H1 (cell line): ENCODE measurements at regions not wholly inside any gene's neighbourhood (a gene's known extent, or its start where the extent isn't known, plus 50 kb on each side); places are given as distances from the start of the nearest gene placed in this dataset.

ENCODE experiments used
- CTCF ChIA-PET: fragments of 300-600 bp; sonication (Branson Sonifier 250); formaldehyde crosslinking; loops from one replicate; lab custom pipeline; 2021; ENCODE audit not compliant: partially characterized antibody; lab: Charles Lee
- POLR2A ChIA-PET: fragments of 300-600 bp; sonication (Branson Sonifier 250); formaldehyde crosslinking; loops from one replicate; lab custom pipeline; 2021; ENCODE audit warnings: inconsistent platforms; ENCODE audit not compliant: partially characterized antibody; lab: Charles Lee
- DNase-seq, 2 experiments: peaks; one replicate each; pipeline versions ENCODE4 v3.0.0 to v3.0.0-alpha.2; 2010 to 2022; ENCODE audit warnings: low spot score in 2 of 2, low read depth in 1 of 2, mixed read lengths in 1 of 2
- FAIRE-seq: peaks from 2 replicates; lab custom pipeline; 2011; peaks lifted over from hg19 to GRCh38; lab: Jason Lieb, UNC
- H2AFZ ChIP-seq: 2 replicates; pipeline ENCODE4 v1.8.1; 2012; ENCODE audit warnings: low read length, inconsistent platforms
- H2AK5ac ChIP-seq: 2 replicates; pipeline ENCODE4 v1.6.1; 2013; ENCODE audit warnings: low read depth, low read length
- H2BK120ac ChIP-seq: replicated peaks from 2 replicates; pipeline ENCODE3; 2013; ENCODE audit warnings: low read depth, low read length, inconsistent platforms
- H2BK12ac ChIP-seq: 2 replicates; pipeline ENCODE4 v1.6.1; 2013; ENCODE audit warnings: low read depth, low read length
- H2BK15ac ChIP-seq: 2 replicates; pipeline ENCODE4 v1.6.1; 2013; ENCODE audit warnings: low read length
- H2BK20ac ChIP-seq: 2 replicates; pipeline ENCODE4 v1.6.1; 2013; ENCODE audit warnings: low read length
- H2BK5ac ChIP-seq: 2 replicates; pipeline ENCODE4 v1.6.1; 2013; ENCODE audit warnings: low read depth, low read length
- H3K14ac ChIP-seq: 2 replicates; pipeline ENCODE4 v1.6.1; 2013; ENCODE audit warnings: inconsistent platforms; ENCODE audit not compliant: insufficient read length
- H3K18ac ChIP-seq: 2 replicates; pipeline ENCODE4 v1.6.1; 2013; ENCODE audit warnings: low read length; ENCODE audit errors: extremely low read depth
- H3K23ac ChIP-seq: 2 replicates; pipeline ENCODE4 v1.6.1; 2013; ENCODE audit warnings: inconsistent platforms; ENCODE audit not compliant: insufficient read length
- H3K23me2 ChIP-seq: 2 replicates; pipeline ENCODE4 v1.6.1; 2013; ENCODE audit warnings: low read depth, low read length
- H3K27ac ChIP-seq: 2 replicates; pipeline ENCODE4 v1.6.1; 2011; ENCODE audit warnings: low read depth, low read length, inconsistent platforms
- H3K27me3 ChIP-seq, 4 experiments: replicated peaks in 1 of 4; 1 replicate in 1 of 4; 2 replicates in 3 of 4; pipeline versions ENCODE4 v1.6.1 to v1.8.1; 2011 to 2013; ENCODE audit warnings: low read length in 3 of 4, mild to moderate bottlenecking in 3 of 4, inconsistent platforms in 2 of 4, mixed read lengths in 2 of 4, moderate library complexity in 1 of 4; ENCODE audit not compliant: control insufficient read depth in 3 of 4, insufficient read depth in 3 of 4; ENCODE audit errors: extremely low read depth in 1 of 4
- H3K36me3 ChIP-seq, 4 experiments: 2 replicates each; pipeline versions ENCODE4 v1.6.1 to v1.8.1; 2011 to 2013; ENCODE audit warnings: mild to moderate bottlenecking in 4 of 4, low read length in 3 of 4, moderate library complexity in 2 of 4, control low read depth in 1 of 4, inconsistent platforms in 1 of 4; ENCODE audit not compliant: insufficient read depth in 4 of 4, control insufficient read depth in 2 of 4
- H3K4ac ChIP-seq: replicated peaks from 2 replicates; pipeline ENCODE3; 2013; ENCODE audit warnings: low read length, low read depth, mixed read lengths, inconsistent platforms; ENCODE audit not compliant: insufficient read length
- H3K4me1 ChIP-seq, 4 experiments: replicated peaks in 1 of 4; 1 replicate in 1 of 4; 2 replicates in 3 of 4; pipeline versions ENCODE4 v1.6.1 to v1.8.1; 2011 to 2013; ENCODE audit warnings: low read length in 3 of 4, inconsistent platforms in 2 of 4, mixed read lengths in 1 of 4; ENCODE audit not compliant: insufficient read depth in 4 of 4, control insufficient read depth in 3 of 4
- H3K4me2 ChIP-seq, 2 experiments: 2 replicates each; pipeline versions ENCODE4 v1.6.1 to v1.8.1; 2011 to 2013; ENCODE audit warnings: low read depth in 2 of 2, low read length in 2 of 2, control low read depth in 1 of 2, inconsistent platforms in 1 of 2, mild to moderate bottlenecking in 1 of 2; ENCODE audit not compliant: insufficient read depth in 1 of 2
- H3K4me3 ChIP-seq, 4 experiments: fragments of 200-600, 300-600 bp in 1 of 4; sonication (generic), shearing (Covaris generic), sonication (Bioruptor Twin) in 1 of 4; 2 replicates each; pipeline versions ENCODE4 v1.5.1 to v1.8.1; 2011 to 2016; ENCODE audit warnings: low read length in 4 of 4, low read depth in 3 of 4, control low read depth in 2 of 4, inconsistent platforms in 2 of 4, mild to moderate bottlenecking in 2 of 4, mixed read lengths in 1 of 4, moderate library complexity in 1 of 4; ENCODE audit not compliant: insufficient read depth in 2 of 4; ENCODE audit errors: extremely low read depth in 1 of 4
- H3K56ac ChIP-seq: replicated peaks from 2 replicates; pipeline ENCODE3; 2013; ENCODE audit warnings: low read depth, mild to moderate bottlenecking, mixed read lengths, low read length, inconsistent platforms; ENCODE audit not compliant: insufficient read length
- H3K79me1 ChIP-seq: 2 replicates; pipeline ENCODE4 v1.6.1; 2013; ENCODE audit warnings: low read depth, low read length, control low read depth
- H3K79me2 ChIP-seq, 2 experiments: 2 replicates each; pipeline versions ENCODE4 v1.6.1 to v1.8.1; 2012 to 2013; ENCODE audit warnings: low read length in 2 of 2, mild to moderate bottlenecking in 2 of 2, inconsistent platforms in 1 of 2; ENCODE audit not compliant: insufficient read depth in 2 of 2, control insufficient read depth in 1 of 2
- H3K9ac ChIP-seq, 4 experiments: replicated peaks in 1 of 4; 1 replicate in 1 of 4; 2 replicates in 3 of 4; pipeline versions ENCODE4 v1.6.1 to v1.8.1; 2011 to 2013; ENCODE audit warnings: low read depth in 3 of 4, low read length in 3 of 4, control low read depth in 2 of 4, mild to moderate bottlenecking in 2 of 4, moderate library complexity in 2 of 4, inconsistent platforms in 1 of 4; ENCODE audit errors: extremely low read depth in 1 of 4
- H3K9me3 ChIP-seq, 2 experiments: 2 replicates each; pipeline versions ENCODE4 v1.6.1 to v1.8.1; 2012 to 2013; ENCODE audit warnings: mild to moderate bottlenecking in 2 of 2, moderate library complexity in 2 of 2, control low read depth in 1 of 2, inconsistent platforms in 1 of 2, low read depth in 1 of 2, low read length in 1 of 2, mixed read lengths in 1 of 2; ENCODE audit not compliant: insufficient read depth in 2 of 2
- H4K20me1 ChIP-seq, 2 experiments: replicated peaks in 1 of 2; 2 replicates each; pipeline versions ENCODE3 to v1.8.1; 2011 to 2013; ENCODE audit warnings: inconsistent platforms in 2 of 2, low read length in 2 of 2, mild to moderate bottlenecking in 1 of 2; ENCODE audit not compliant: insufficient read depth in 2 of 2, control insufficient read depth in 1 of 2
- H4K5ac ChIP-seq: 2 replicates; pipeline ENCODE4 v1.6.1; 2013; ENCODE audit warnings: low read length, low read depth, mixed read lengths, inconsistent platforms; ENCODE audit not compliant: insufficient read length
- H4K8ac ChIP-seq: 2 replicates; pipeline ENCODE4 v1.8.0; 2013; ENCODE audit warnings: mild to moderate bottlenecking, moderate library complexity, low read length, inconsistent platforms; ENCODE audit not compliant: insufficient read depth; ENCODE audit errors: extremely low read depth
- H4K91ac ChIP-seq: replicated peaks from 2 replicates; pipeline ENCODE3; 2013; ENCODE audit warnings: low read length, mixed read lengths, inconsistent platforms; ENCODE audit not compliant: insufficient read length
- EGR1 ChIP-seq: IDR thresholded peaks from 2 replicates; pipeline ENCODE4 v1.6.1; 2011; ENCODE audit warnings: low read depth, low read length, borderline replicate concordance
- HDAC2 ChIP-seq, 2 experiments: fragments of 300-600 bp in 1 of 2; sonication (generic) in 1 of 2; IDR thresholded peaks; 2 replicates each; pipeline ENCODE4 v1.6.1; 2011 to 2012; ENCODE audit warnings: low read depth in 2 of 2, low read length in 2 of 2, mild to moderate bottlenecking in 2 of 2, moderate library complexity in 2 of 2, borderline replicate concordance in 1 of 2, inconsistent platforms in 1 of 2
- JUND ChIP-seq: IDR thresholded peaks from 2 replicates; pipeline ENCODE4 v1.6.1; 2011; ENCODE audit warnings: mild to moderate bottlenecking, improper control_type of control experiment, low read length
- KDM1A ChIP-seq: fragments of 200-600, 300-600 bp; sonication (generic); IDR thresholded peaks from 2 replicates; pipeline ENCODE4 v1.7.1; 2016; ENCODE audit warnings: mild to moderate bottlenecking, low read length, borderline replicate concordance
- KDM5A ChIP-seq: fragments of 200-600 bp; IDR thresholded peaks from 2 replicates; pipeline ENCODE4 v1.7.1; 2012; ENCODE audit warnings: mild to moderate bottlenecking, low read length, inconsistent platforms, mixed read lengths
- NRF1 ChIP-seq: IDR thresholded peaks from 2 replicates; pipeline ENCODE4 v1.6.1; 2011; ENCODE audit warnings: mild to moderate bottlenecking, low read depth, low read length, improper control_type of control experiment
- PHF8 ChIP-seq: fragments of 200-600 bp; sonication (generic); conservative IDR thresholded peaks from 2 replicates; pipeline ENCODE4 v1.7.1; 2012; ENCODE audit warnings: low read depth, mild to moderate bottlenecking, inconsistent platforms, low read length, moderate library complexity
- RNF2 ChIP-seq: fragments of 200-900, 300-1000 bp; sonication (generic); IDR thresholded peaks from 2 replicates; pipeline ENCODE4 v1.7.1; 2016; ENCODE audit warnings: borderline replicate concordance, low read depth, mild to moderate bottlenecking, antibody characterized with exemption, low read length; ENCODE audit not compliant: poor library complexity, severe bottlenecking; ENCODE audit errors: missing control alignments
- SIN3A ChIP-seq, 2 experiments: IDR thresholded peaks in 1 of 2; conservative IDR thresholded peaks in 1 of 2; 2 replicates each; pipeline ENCODE4 v1.6.1; 2011 to 2012; ENCODE audit warnings: low read length in 2 of 2, improper control_type of control experiment in 1 of 2, low read depth in 1 of 2, mild to moderate bottlenecking in 1 of 2
- ZNF274 ChIP-seq: IDR thresholded peaks from 2 replicates; pipeline ENCODE4 v1.7.0; 2012; ENCODE audit warnings: low read length, borderline replicate concordance; ENCODE audit errors: extremely low read depth
- WGBS, 2 experiments: shearing (Covaris generic) in 1 of 2; methylation state at CpG; one replicate each; pipeline versions ENCODE4 v1.1.6 to v1.1.7; 2013 to 2015; ENCODE audit warnings: low lambda C conversion rate in 2 of 2, mixed read lengths in 2 of 2, inconsistent platforms in 1 of 2, low coverage in 1 of 2, missing lambda C conversion rate in 1 of 2; ENCODE audit not compliant: insufficient replicate concordance in 2 of 2, insufficient coverage in 1 of 2, insufficient read length in 1 of 2; ENCODE audit errors: extremely low coverage in 1 of 2, missing lambda C conversion rate in 1 of 2; 5-methylcytosine and 5-hydroxymethylcytosine counted together
- TF ChIP-seq, protein P1 (sequence below), 3 experiments: IDR thresholded peaks; 1 replicate in 2 of 3; 2 replicates in 1 of 3; pipeline versions ENCODE4 v1.5.1 to v1.6.1; 2011; ENCODE audit warnings: low read length in 3 of 3, mild to moderate bottlenecking in 3 of 3, inconsistent platforms in 2 of 3, low read depth in 1 of 3, moderate library complexity in 1 of 3; ENCODE audit not compliant: insufficient read depth in 1 of 3; ENCODE audit errors: control extremely low read depth in 1 of 3

DNA sequence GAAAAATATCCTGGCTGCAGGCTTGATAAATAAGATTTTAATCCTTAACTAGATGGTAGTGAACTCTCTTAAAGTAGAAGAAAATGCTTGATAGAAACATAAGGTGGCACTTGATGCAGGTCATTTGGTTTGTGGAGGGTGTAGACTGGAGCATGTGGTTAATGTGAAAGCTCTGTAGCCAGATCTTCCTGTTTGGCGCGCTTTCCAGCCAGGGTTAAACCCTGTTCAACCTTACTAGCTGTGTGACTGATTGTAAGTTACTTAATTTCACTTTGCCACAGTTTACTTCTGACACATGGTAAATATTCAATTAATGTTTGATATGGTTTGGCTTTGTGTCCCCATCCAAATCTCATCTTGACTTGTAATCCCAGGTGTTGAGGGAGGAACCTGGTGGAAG is 394.0 kb downstream of the REEP3 start:
- no peak for FAIRE-seq
- no peak overlapping the region for H4K5ac ChIP-seq
- H2BK15ac ChIP-seq, result no peak overlapping the region
- H3K4me1 ChIP-seq, result peaks cover 0 to 6% (median 2%) of the 10 kb centered on the region in 4 experiments; a peak in 3 of 7 replicates
- H2BK12ac ChIP-seq, result no peak overlapping the region
- H3K36me3 ChIP-seq, result no peaks in the 10 kb centered on the region
- peaks cover 0 to 5% of the 10 kb centered on the region in 2 experiments; a peak in 1 of 4 replicates for H3K9me3 ChIP-seq
- no peak overlapping the region for H3K18ac ChIP-seq
- H3K4ac ChIP-seq, result no peak overlapping the region
- H4K20me1 ChIP-seq, result no peaks in the 10 kb centered on the region
- no peak overlapping the region for H2BK120ac ChIP-seq
- H2AK5ac ChIP-seq, result no peak overlapping the region
- no peaks in the 10 kb centered on the region for H3K23me2 ChIP-seq
- H4K91ac ChIP-seq, result no peak overlapping the region
- no peaks in the 10 kb centered on the region for H3K27me3 ChIP-seq
- no peak overlapping the region for H2BK20ac ChIP-seq
- POLR2A ChIA-PET, result no interaction called here
- TF ChIP-seq HDAC2 (IDR thresholded peaks at IDR 0.05; ENCODE audit: borderline replicate concordance in 1 of 2, low read depth in 2 of 2, low read length in 2 of 2) (no peak), NRF1 (no peak), KDM5A (no peak), KDM1A (no peak), JUND (no peak), ZNF274 (no peak), EGR1 (no peak), RNF2 (no peak), SIN3A (conservative IDR thresholded peaks at IDR 0.05 in 1 of 2, IDR thresholded peaks at IDR 0.05 in 1 of 2; ENCODE audit: low read depth in 1 of 2, low read length in 2 of 2) (no peak), PHF8 (no peak)
- TF ChIP-seq, protein P1, sequence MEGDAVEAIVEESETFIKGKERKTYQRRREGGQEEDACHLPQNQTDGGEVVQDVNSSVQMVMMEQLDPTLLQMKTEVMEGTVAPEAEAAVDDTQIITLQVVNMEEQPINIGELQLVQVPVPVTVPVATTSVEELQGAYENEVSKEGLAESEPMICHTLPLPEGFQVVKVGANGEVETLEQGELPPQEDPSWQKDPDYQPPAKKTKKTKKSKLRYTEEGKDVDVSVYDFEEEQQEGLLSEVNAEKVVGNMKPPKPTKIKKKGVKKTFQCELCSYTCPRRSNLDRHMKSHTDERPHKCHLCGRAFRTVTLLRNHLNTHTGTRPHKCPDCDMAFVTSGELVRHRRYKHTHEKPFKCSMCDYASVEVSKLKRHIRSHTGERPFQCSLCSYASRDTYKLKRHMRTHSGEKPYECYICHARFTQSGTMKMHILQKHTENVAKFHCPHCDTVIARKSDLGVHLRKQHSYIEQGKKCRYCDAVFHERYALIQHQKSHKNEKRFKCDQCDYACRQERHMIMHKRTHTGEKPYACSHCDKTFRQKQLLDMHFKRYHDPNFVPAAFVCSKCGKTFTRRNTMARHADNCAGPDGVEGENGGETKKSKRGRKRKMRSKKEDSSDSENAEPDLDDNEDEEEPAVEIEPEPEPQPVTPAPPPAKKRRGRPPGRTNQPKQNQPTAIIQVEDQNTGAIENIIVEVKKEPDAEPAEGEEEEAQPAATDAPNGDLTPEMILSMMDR (IDR thresholded peaks at IDR 0.05; ENCODE audit: control extremely low read depth in 1 of 3, insufficient read depth in 1 of 3, low read depth in 1 of 3, low read length in 3 of 3), result no peak
- no peak overlapping the region for H4K8ac ChIP-seq
- no peak overlapping the region for H2AFZ ChIP-seq
- no peaks in the 10 kb centered on the region for H3K79me2 ChIP-seq
- no peak overlapping the region for H3K23ac ChIP-seq
- H3K4me2 ChIP-seq, result no peak overlapping the region
- H3K4me3 ChIP-seq, result no peak overlapping the region
- no peak overlapping the region for H3K9ac ChIP-seq
- no peak overlapping the region for H3K56ac ChIP-seq
- no peak for DNase-seq
- no peaks in the 10 kb centered on the region for H3K79me1 ChIP-seq
- WGBS, 2 experiments, result 100% methylated on average over 2 of the region's 2 CpGs; no CpG with 5 or more reads in 1 of the 2 experiments
- CTCF ChIA-PET, result interaction anchor here (3.6 kb wide), 1 partner anchor 13 kb away, joined by 23 read pairs; no protein-coding TSS in a partner anchor
- no peak overlapping the region for H2BK5ac ChIP-seq
- H3K27ac ChIP-seq, result no peak overlapping the region
- H3K14ac ChIP-seq, result no peak overlapping the region
